ENCODE measurements at regions not wholly inside any gene's neighbourhood (a gene's known extent, or its start where the extent isn't known, plus 50 kb on each side); places are given as distances from the start of the nearest gene placed in this dataset.
"Not testable (repeated sequence)": the region's sequence is repeated elsewhere in the genome, so short reads cannot be mapped to it uniquely, and the experiment has no call there.

DNA sequence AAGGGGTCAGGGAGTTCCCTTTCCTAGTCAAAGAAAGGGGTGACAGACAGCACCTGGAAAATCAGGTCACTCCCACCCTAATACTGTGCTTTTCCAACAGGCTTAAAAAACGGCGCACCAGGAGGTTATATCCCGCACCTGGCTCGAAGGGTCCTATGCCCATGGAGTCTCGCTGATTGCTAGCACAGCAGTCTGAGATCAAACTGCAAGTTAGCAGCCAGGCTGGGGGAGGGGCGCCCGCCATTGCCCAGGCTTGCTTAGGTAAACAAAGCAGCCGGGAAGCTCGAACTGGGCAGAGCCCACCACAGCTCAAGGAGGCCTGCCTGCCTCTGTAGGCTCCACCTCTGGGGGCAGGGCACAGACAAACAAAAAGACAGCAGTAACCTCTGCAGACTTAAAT, 184.5 kb upstream of the ARPP21 start:
- TF ChIP-seq, protein P1, sequence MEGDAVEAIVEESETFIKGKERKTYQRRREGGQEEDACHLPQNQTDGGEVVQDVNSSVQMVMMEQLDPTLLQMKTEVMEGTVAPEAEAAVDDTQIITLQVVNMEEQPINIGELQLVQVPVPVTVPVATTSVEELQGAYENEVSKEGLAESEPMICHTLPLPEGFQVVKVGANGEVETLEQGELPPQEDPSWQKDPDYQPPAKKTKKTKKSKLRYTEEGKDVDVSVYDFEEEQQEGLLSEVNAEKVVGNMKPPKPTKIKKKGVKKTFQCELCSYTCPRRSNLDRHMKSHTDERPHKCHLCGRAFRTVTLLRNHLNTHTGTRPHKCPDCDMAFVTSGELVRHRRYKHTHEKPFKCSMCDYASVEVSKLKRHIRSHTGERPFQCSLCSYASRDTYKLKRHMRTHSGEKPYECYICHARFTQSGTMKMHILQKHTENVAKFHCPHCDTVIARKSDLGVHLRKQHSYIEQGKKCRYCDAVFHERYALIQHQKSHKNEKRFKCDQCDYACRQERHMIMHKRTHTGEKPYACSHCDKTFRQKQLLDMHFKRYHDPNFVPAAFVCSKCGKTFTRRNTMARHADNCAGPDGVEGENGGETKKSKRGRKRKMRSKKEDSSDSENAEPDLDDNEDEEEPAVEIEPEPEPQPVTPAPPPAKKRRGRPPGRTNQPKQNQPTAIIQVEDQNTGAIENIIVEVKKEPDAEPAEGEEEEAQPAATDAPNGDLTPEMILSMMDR (IDR thresholded peaks at IDR 0.05), result not testable (repeated sequence)
- not testable (repeated sequence) for TF ChIP-seq POLR2A (IDR thresholded peaks at IDR 0.05)
